GM12874 (cell line): ENCODE measurements at regions not wholly inside any gene's neighbourhood (a gene's known extent, or its start where the extent isn't known, plus 50 kb on each side); places are given as distances from the start of the nearest gene placed in this dataset.

Experiments used
- TF ChIP-seq, protein P1 (sequence below): IDR thresholded peaks from 2 replicates; pipeline ENCODE4 v1.5.1; 2011; ENCODE audit warnings: low read depth, mild to moderate bottlenecking, control low read depth, low read length, moderate library complexity; ENCODE audit not compliant: insufficient read depth

GRCh38 chr5:166979307-166979895 is 1312.0 kb upstream of the WWC1 start:
- TF ChIP-seq, protein P1, sequence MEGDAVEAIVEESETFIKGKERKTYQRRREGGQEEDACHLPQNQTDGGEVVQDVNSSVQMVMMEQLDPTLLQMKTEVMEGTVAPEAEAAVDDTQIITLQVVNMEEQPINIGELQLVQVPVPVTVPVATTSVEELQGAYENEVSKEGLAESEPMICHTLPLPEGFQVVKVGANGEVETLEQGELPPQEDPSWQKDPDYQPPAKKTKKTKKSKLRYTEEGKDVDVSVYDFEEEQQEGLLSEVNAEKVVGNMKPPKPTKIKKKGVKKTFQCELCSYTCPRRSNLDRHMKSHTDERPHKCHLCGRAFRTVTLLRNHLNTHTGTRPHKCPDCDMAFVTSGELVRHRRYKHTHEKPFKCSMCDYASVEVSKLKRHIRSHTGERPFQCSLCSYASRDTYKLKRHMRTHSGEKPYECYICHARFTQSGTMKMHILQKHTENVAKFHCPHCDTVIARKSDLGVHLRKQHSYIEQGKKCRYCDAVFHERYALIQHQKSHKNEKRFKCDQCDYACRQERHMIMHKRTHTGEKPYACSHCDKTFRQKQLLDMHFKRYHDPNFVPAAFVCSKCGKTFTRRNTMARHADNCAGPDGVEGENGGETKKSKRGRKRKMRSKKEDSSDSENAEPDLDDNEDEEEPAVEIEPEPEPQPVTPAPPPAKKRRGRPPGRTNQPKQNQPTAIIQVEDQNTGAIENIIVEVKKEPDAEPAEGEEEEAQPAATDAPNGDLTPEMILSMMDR: no peak

GRCh38 chr5:166980666-166981065 is 1310.8 kb upstream of the WWC1 start:
- TF ChIP-seq, protein P1: no peak

GRCh38 chr5:166982226-166982625 is 1309.2 kb upstream of the WWC1 start:
- TF ChIP-seq, protein P1: no peak

- TF ChIP-seq, protein P1: no peak
These were observed 1299.8 kb upstream of the WWC1 start for GRCh38 chr5:166991601-166992000.

- TF ChIP-seq, protein P1: no peak
These were observed 1299.3 kb upstream of the WWC1 start for GRCh38 chr5:166992108-166992507.

DNA sequence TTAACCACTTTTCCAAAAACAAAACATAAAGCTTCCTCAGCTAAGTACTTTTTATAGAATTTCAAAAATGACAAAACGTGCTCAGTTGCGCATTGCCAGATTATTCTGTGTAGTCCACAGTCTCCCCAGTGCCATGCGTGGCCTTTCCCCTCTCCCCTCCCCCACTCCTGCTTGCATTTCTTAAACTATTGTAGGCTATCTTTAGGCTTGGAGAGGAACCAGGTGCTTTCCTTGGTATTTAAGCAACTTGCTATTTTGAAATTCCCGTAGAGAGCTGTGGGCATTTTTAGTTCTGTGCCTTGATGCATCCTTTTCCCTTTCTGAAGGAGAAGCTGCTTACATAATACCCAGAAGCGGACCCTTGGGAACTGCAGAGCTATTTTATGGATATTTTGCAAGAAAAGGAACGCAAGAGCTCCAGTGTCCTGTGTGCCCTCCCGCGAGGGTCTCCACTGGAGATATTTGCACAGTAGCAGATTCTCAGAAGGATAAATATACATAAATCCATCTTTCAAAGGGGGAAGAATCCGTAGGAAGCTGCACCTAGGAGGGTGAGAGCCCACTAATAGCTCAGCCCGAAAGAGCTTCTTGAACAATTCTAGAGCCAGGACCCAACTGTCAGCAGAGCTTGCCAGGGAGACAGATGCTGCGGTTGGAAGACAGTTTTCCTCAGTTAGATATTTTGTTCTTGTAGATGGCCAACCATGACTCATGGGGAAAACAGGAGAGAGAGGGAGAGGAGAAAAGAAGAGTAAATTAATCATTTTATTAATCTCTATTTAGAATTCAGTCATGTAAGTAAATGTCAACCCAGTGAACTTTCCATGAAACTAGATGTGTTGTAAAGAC is 1298.3 kb upstream of the WWC1 start:
- TF ChIP-seq, protein P1: no peak

DNA sequence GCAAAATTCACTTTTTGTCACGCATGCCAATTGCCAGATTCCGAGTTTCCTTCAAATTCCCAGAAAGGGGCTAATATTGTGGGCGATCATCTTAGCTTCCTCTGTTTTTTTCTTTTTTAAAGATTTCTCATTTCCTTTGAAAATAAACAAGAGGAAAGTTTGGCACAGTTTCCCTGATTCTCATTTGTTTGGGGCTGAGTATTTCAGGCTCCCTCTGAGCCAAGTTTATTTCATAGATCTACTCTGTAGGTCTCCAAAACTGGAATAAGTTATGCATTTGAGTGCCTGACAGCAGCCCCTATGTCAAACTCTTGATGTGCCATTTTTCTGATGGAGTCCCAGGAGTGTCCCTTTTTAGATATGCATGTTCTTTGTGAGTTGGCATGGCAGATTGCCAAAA is 1297.2 kb upstream of the WWC1 start:
- TF ChIP-seq, protein P1: no peak
